Heart right ventricle (tissue), 16 donors: ENCODE measurements at regions not wholly inside any gene's neighbourhood (a gene's known extent, or its start where the extent isn't known, plus 50 kb on each side); places are given as distances from the start of the nearest gene placed in this dataset.

Experiments used
- ATAC-seq, 8 donors: fragments of 200-7000 bp; cut with Tn5 transposase; one replicate each; pipeline ENCODE4 v1.9.1; 2020; ENCODE audit warnings: mild to moderate bottlenecking in 8 of 8, moderate library complexity in 8 of 8, moderate number of reproducible peaks in 1 of 8
- DNase-seq, 2 donors: peaks; one replicate each; pipeline ENCODE4 v3.0.0-alpha.2; 2020
- H3K27ac ChIP-seq, 10 donors: fragments of 200-600 bp; sonication (generic) in 2 of 10; one replicate each; pipeline versions ENCODE4 v1.5.0 to v1.8.0; 2020 to 2022; ENCODE audit warnings: mild to moderate bottlenecking in 3 of 10
- H3K27me3 ChIP-seq, 7 donors: fragments of 200-600 bp; one replicate each; pipeline ENCODE4 v1.8.0; 2021 to 2022; ENCODE audit warnings: mild to moderate bottlenecking in 2 of 7
- H3K36me3 ChIP-seq, 9 donors: fragments of 200-600 bp; sonication (generic) in 1 of 9; one replicate each; pipeline versions ENCODE4 v1.5.0 to v1.8.0; 2020 to 2022; ENCODE audit warnings: mild to moderate bottlenecking in 2 of 9
- H3K4me1 ChIP-seq, 9 donors: fragments of 200-600 bp; sonication (generic) in 1 of 9; one replicate each; pipeline versions ENCODE4 v1.5.0 to v1.8.0; 2020 to 2022; ENCODE audit warnings: mild to moderate bottlenecking in 4 of 9
- H3K4me3 ChIP-seq, 10 donors: fragments of 200-600 bp; sonication (generic) in 2 of 10; one replicate each; pipeline versions ENCODE4 v1.5.0 to v1.8.0; 2020 to 2022; ENCODE audit warnings: mild to moderate bottlenecking in 7 of 10, moderate library complexity in 2 of 10
- H3K9me3 ChIP-seq, 11 donors: fragments of 200-600 bp in 10 of 11; sonication (generic) in 2 of 11; one replicate each; pipeline versions ENCODE4 v1.5.0 to v1.8.0; 2013 to 2022; ENCODE audit warnings: mild to moderate bottlenecking in 2 of 11, control low read depth in 1 of 11, moderate library complexity in 1 of 11
- WGBS, 2 donors: extraction: QIAGEN DNeasy Blood & Tissue Kit; methylation state at CpG; one replicate each; pipeline ENCODE4 v1.1.7; 2013; ENCODE audit warnings: inconsistent platforms in 1 of 2; 5-methylcytosine and 5-hydroxymethylcytosine counted together
- intact Hi-C, 10 donors: fragments of 100-400 bp; cut with DNase I; formaldehyde crosslinking; loops; one replicate each; pipeline versions ENCODE4 v1.11.1 to v1.14.2; 2022
- TF ChIP-seq, protein P1 (sequence below), 9 donors: fragments of 200-600 bp; sonication (generic) in 2 of 9; IDR thresholded peaks; one replicate each; pipeline versions ENCODE4 v1.5.0 to v1.8.0; 2021 to 2022; ENCODE audit warnings: antibody characterized with exemption in 9 of 9, mild to moderate bottlenecking in 5 of 9, moderate library complexity in 1 of 9
- donor health status: Arrhythmogenic right ventricular cardiomyopathy.
- donor health status: ischemic (EF 13 %, LVEDD 7.1; RV severe dilation, severe dysfunction).
- donor health status: healthy with polysubstance abuse.
- donor health status: DM: no; HTN: yes; CAD: no.
- donor health status: DM: no; HTN: no; CAD: no.
- donor health status: ischemic (EF 25% LVEDD 6.9; RV normal size, moderate dysfunction).
- donor health status: ischemic (EF 25% LVEDD 5.7; RV mildly dilated, moderate dysfunction).
- donor health status: healthy.
- donor health status: DM: yes; HTN: yes; CAD: no.
- donor health status: Ischemic cardiomyopathy.
- donor health status: ischemic (EF 35%, LVEDD 5.7; RV mildly dilated, moderate dysfunction).
- donor health status: nonischemic (EF 11% LVEDD 7.7; RV severe dilation, severe dysfunction).
- donor health status: DM: yes; HTN: yes; CAD: no.
- donor health status: PGD.
- donor health status: ischemic (EF 29% LVEDD 5.4; RV normal size, mild dysfunction).
- donor health status: nonischemic (EF 23%, LVEDD 6.1; RV moderate dilation, normal function).

DNA sequence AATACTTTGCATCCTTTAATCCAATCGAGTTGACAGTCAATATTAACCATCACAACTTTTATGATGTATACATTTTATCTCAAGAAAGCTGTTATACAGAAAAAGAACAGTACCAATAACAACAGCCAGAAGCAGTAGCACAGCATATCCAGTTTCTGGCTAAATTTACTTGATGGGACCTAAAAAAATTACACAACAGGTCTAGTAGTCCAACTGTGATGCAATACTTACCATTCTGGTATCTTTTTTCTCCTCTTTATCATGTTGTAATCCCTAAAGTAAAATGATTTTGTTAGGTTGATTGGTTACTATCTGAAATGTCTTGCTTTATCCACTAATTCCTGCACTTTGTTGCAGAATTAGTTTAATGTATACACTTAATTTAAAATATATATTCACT is 1150.6 kb downstream of the FAT4 start:
- Histone ChIP-seq H3K36me3 (no peaks in the 10 kb centered on the region), H3K4me1 (no peaks in the 10 kb centered on the region), H3K9me3 (peaks cover 0 to 15% (median 0%) of the 10 kb centered on the region in 11 donors), H3K27ac (no peak overlapping the region), H3K4me3 (no peak overlapping the region), H3K27me3 (no peaks in the 10 kb centered on the region)
- peak in 1 of 8 donors; percentile 39 for ATAC-seq
- TF ChIP-seq, protein P1, sequence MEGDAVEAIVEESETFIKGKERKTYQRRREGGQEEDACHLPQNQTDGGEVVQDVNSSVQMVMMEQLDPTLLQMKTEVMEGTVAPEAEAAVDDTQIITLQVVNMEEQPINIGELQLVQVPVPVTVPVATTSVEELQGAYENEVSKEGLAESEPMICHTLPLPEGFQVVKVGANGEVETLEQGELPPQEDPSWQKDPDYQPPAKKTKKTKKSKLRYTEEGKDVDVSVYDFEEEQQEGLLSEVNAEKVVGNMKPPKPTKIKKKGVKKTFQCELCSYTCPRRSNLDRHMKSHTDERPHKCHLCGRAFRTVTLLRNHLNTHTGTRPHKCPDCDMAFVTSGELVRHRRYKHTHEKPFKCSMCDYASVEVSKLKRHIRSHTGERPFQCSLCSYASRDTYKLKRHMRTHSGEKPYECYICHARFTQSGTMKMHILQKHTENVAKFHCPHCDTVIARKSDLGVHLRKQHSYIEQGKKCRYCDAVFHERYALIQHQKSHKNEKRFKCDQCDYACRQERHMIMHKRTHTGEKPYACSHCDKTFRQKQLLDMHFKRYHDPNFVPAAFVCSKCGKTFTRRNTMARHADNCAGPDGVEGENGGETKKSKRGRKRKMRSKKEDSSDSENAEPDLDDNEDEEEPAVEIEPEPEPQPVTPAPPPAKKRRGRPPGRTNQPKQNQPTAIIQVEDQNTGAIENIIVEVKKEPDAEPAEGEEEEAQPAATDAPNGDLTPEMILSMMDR (IDR thresholded peaks at IDR 0.05) = no peak
- 79 to 83% methylated on average over 1 of the region's 1 CpG for WGBS, 2 donors
- no peak for DNase-seq
- intact Hi-C loops = no loop called here

DNA sequence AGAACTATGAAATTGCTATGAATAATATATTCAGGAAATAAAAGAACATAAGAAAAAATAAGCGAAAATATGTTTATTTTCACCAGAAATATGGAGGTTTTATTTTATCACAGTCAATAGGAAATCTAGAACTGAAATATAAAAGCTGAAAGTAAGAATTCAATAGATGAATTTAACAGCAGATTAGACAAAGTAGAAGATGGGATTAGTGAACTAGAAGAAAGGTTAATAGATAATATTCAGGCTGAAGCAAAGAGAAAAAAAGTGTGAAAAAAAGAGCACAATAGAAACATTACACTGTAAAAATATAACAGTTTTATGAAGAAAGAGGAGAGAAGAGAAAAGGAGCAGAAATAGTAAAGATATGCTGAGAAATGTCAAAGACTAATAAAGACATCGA is 1152.1 kb downstream of the FAT4 start:
- H3K9me3 ChIP-seq = peaks cover 0 to 15% (median 0%) of the 10 kb centered on the region in 11 donors
- no peaks in the 10 kb centered on the region for H3K36me3 ChIP-seq
- 92 to 95% methylated on average over 2 of the region's 2 CpGs for WGBS, 2 donors
- no peaks in the 10 kb centered on the region for H3K27me3 ChIP-seq
- intact Hi-C loops = no loop called here
- no peak overlapping the region for H3K27ac ChIP-seq
- H3K4me3 ChIP-seq = no peak overlapping the region
- H3K4me1 ChIP-seq = no peaks in the 10 kb centered on the region
- ATAC-seq = no peak
- TF ChIP-seq, protein P1 (IDR thresholded peaks at IDR 0.05) = no peak
- no peak for DNase-seq

DNA sequence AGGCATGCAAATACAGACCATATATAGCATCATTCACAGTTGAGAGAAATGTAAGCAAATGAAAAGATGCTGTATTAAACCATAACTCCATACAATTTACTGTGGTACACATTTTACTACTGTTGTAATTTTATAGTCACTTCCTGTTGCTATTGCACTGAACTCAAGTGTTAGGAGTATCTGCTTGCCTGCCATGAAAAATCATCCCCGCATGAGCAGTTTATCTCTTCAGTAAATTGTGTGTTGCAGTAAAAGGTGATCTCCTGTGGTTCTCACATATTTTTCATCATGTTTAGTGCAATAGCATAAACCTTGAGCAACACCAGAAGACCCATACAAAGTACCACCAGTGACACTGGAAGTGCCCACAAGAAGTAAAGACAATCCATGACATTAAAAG is 1153.4 kb downstream of the FAT4 start:
- Histone ChIP-seq H3K27me3 (no peaks in the 10 kb centered on the region), H3K36me3 (no peaks in the 10 kb centered on the region), H3K9me3 (peaks cover 0 to 15% (median 0%) of the 10 kb centered on the region in 11 donors), H3K27ac (no peak overlapping the region), H3K4me3 (no peak overlapping the region), H3K4me1 (no peaks in the 10 kb centered on the region)
- WGBS, 2 donors = 95 to 98% methylated on average over 1 of the region's 1 CpG
- intact Hi-C loops = no loop called here
- TF ChIP-seq, protein P1 (IDR thresholded peaks at IDR 0.05) = no peak
- DNase-seq (no peak), ATAC-seq (no peak)

DNA sequence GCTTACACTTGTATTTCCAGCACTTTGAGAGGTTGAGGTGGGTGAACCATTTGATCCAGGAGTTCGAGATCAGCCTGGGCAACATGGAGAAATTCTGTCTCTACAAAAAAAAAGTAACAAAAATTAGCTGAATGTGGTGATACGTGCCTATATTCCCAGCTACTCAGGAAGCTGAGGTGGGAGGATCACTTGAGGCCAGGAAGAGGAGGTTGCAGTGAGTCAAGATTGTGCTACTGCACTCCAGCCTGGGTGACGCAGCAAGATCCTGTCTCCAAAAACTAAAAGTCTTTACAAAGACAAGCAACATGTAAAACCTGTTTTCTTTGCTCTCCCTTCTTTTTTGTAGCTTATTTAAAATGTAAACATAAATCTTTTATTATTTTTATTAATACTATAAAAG is 1156.1 kb downstream of the FAT4 start:
- Histone ChIP-seq H3K27ac (no peak overlapping the region), H3K27me3 (no peaks in the 10 kb centered on the region), H3K4me1 (no peaks in the 10 kb centered on the region), H3K4me3 (no peak overlapping the region), H3K9me3 (peaks cover 0 to 28% (median 6%) of the 10 kb centered on the region in 11 donors), H3K36me3 (no peaks in the 10 kb centered on the region)
- no peak for DNase-seq
- TF ChIP-seq, protein P1 (IDR thresholded peaks at IDR 0.05) = no peak
- intact Hi-C loops = no loop called here
- no peak for ATAC-seq
- WGBS, 2 donors = 64 to 74% methylated on average over 3 of the region's 3 CpGs
